ENCODE measurements at regions not wholly inside any gene's neighbourhood (a gene's known extent, or its start where the extent isn't known, plus 50 kb on each side); places are given as distances from the start of the nearest gene placed in this dataset.

DNA sequence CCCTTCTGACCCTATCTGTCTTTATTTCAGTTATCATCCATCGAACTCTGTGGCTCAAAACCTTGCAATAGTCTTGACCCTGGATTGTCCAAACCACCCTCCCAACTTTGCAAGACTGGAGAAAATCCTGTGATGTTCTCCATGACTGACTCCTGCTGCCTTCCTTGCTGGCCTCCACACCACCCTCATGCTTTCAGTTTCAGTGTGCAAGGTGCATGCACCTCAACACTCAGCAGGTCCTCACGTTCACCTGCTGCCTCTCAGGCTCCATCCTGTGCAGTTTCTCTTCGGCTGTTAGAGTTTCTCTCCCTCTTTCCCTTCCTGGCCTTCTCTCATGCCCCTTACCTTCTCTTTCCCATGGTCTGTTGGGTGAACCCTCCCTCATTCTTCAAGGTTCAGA is 59.4 kb upstream of the ASIC2 start:
- TF ChIP-seq, protein P1, sequence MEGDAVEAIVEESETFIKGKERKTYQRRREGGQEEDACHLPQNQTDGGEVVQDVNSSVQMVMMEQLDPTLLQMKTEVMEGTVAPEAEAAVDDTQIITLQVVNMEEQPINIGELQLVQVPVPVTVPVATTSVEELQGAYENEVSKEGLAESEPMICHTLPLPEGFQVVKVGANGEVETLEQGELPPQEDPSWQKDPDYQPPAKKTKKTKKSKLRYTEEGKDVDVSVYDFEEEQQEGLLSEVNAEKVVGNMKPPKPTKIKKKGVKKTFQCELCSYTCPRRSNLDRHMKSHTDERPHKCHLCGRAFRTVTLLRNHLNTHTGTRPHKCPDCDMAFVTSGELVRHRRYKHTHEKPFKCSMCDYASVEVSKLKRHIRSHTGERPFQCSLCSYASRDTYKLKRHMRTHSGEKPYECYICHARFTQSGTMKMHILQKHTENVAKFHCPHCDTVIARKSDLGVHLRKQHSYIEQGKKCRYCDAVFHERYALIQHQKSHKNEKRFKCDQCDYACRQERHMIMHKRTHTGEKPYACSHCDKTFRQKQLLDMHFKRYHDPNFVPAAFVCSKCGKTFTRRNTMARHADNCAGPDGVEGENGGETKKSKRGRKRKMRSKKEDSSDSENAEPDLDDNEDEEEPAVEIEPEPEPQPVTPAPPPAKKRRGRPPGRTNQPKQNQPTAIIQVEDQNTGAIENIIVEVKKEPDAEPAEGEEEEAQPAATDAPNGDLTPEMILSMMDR (IDR thresholded peaks at IDR 0.05; ENCODE audit: control insufficient read depth, insufficient read depth, low read depth, low read length, missing control alignments) = no peak
- H3K4me3 ChIP-seq (ENCODE audit: control insufficient read depth, low read depth, low read length) = no peak overlapping the region
- no peak for DNase-seq (ENCODE audit: low read depth)

DNA sequence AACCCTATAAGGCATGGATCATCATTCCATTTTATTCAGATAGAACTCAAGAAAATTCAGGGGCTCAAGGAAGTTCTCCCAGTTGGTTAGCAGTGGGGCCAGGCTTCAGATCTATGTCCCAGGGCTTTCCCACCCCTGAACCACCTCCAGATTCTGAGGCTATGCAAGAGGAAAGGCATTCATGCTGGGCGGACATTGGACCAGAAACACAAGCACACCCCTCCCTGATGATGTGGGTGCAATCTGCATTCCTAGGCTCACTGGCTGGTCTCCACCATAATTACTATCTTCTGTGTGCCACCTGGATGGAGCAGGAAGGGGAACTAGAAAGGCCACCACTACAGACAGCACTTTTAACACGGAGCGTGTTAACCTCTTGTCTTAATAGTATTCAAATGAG is 63.2 kb upstream of the ASIC2 start:
- TF ChIP-seq, protein P1 (IDR thresholded peaks at IDR 0.05; ENCODE audit: control insufficient read depth, insufficient read depth, low read depth, low read length, missing control alignments) = no peak
- DNase-seq (ENCODE audit: low read depth) = no peak
- H3K4me3 ChIP-seq (ENCODE audit: control insufficient read depth, low read depth, low read length) = no peak overlapping the region

- H3K4me3 ChIP-seq (ENCODE audit: control insufficient read depth, low read depth, low read length) = no peak overlapping the region
- no peak for DNase-seq (ENCODE audit: low read depth)
- TF ChIP-seq, protein P1 (IDR thresholded peaks at IDR 0.05; ENCODE audit: control insufficient read depth, insufficient read depth, low read depth, low read length, missing control alignments) = no peak
Observed at GRCh38 chr17:33363475-33363874, 70.4 kb upstream of the ASIC2 start.

DNA sequence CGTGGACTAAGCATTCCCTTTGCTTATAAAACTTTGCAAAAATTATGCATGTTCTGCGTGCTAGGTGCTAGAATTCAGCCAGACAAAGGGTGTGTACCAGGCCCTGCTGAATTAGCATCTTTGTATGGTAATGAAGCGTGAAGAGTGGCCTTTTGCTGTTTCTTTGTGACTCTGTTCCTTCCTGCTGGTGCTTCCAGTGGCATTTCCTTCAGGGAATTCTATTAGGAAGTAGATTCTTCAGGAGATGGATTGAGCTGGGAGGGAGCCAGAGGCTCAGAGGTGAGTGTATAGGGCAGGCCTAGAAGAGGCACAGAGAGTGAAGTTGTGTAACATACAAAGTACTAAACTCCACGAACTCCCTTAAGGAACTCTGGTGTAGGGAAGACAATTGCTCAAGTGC is 73.9 kb upstream of the ASIC2 start:
- H3K4me3 ChIP-seq (ENCODE audit: control insufficient read depth, low read depth, low read length) = no peak overlapping the region
- DNase-seq (ENCODE audit: low read depth) = no peak
- TF ChIP-seq, protein P1 (IDR thresholded peaks at IDR 0.05; ENCODE audit: control insufficient read depth, insufficient read depth, low read depth, low read length, missing control alignments) = no peak

DNA sequence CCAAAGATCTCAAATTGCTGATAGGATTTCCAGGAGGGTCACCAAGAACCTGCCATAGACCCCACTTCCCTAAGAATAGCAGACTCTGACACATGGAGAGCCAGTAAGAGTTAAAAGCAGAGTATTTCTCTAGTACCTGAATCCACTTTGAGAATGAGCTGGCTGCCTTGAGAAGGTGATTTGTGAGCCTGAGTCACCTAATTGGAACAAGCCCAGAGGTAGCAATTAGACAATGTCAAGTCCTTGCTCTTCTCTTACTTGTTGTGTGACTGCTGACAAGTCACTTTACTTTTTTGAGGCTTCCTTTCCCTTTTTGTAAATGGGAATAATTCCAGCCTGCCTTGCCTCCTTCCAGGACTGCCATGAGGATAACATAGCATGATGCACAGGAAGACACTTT is 76.1 kb upstream of the ASIC2 start:
- H3K4me3 ChIP-seq (ENCODE audit: control insufficient read depth, low read depth, low read length) = no peak overlapping the region
- TF ChIP-seq, protein P1 (IDR thresholded peaks at IDR 0.05; ENCODE audit: control insufficient read depth, insufficient read depth, low read depth, low read length, missing control alignments) = no peak
- no peak for DNase-seq (ENCODE audit: low read depth)

DNA sequence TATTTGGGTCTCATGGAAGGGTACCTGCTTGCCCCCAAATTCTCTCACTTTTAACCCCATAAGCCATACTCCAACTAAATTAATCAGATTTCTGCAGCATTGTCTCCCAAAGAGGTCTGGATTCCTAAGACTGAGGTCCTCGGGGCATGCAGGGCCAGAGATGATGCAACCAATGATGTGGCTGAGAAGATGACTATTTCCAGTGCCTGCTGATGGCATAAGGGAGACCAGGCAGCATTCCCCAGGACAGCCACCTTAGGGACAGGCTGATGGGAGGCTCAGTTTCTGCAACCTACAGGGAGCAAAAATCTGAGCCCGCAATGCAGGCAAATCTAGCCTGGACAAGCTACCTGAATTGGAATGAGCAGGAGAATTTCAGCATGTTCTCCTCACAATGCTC is 76.8 kb upstream of the ASIC2 start:
- TF ChIP-seq, protein P1 (IDR thresholded peaks at IDR 0.05; ENCODE audit: control insufficient read depth, insufficient read depth, low read depth, low read length, missing control alignments) = no peak
- no peak for DNase-seq (ENCODE audit: low read depth)
- H3K4me3 ChIP-seq (ENCODE audit: control insufficient read depth, low read depth, low read length) = no peak overlapping the region

DNA sequence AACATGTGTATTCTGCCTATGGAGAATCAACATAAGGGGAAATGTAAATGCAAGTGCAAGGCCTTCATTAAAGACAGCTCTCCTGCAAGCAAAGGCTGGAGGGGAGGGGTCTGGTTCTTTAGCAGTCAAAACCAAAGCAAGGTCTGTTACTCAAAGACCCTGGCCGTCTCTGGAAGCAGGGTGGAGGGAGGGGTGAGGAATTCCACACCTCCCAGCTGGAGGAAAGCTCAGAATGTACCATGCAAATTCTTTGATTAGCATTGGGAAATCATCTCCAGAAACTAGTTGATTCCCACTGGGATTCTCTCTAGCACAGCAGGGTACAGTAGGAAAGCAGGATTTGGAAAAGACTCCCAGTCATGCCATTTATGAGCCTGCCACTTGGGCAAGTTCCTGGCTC is 77.3 kb upstream of the ASIC2 start:
- TF ChIP-seq, protein P1 (IDR thresholded peaks at IDR 0.05; ENCODE audit: control insufficient read depth, insufficient read depth, low read depth, low read length, missing control alignments) = no peak
- DNase-seq (ENCODE audit: low read depth) = no peak
- H3K4me3 ChIP-seq (ENCODE audit: control insufficient read depth, low read depth, low read length) = no peak overlapping the region

All from AG09309 (cell line).